Type B pancreatic cell (in vitro differentiated cells): ENCODE measurements at regions not wholly inside any gene's neighbourhood (a gene's known extent, or its start where the extent isn't known, plus 50 kb on each side); places are given as distances from the start of the nearest gene placed in this dataset. TPM values are rescaled to one million over a fixed set of nuclear protein-coding genes. Genes with fewer than 3 reads are reported as not detected.

Experiments used
- DNase-seq: peaks from one replicate; pipeline ENCODE4 v3.0.0; 2021; ENCODE audit warnings: mixed read lengths; ENCODE audit not compliant: unreplicated experiment; ENCODE audit errors: extremely low spot score
- H3K27ac Mint-ChIP-seq: 2 replicates; pipeline ENCODE4 v1.8.0; 2021; ENCODE audit warnings: mild to moderate bottlenecking, mixed read lengths
- H3K27me3 Mint-ChIP-seq: 2 replicates; pipeline ENCODE4 v1.8.0; 2021; ENCODE audit warnings: mixed read lengths
- H3K36me3 Mint-ChIP-seq: 2 replicates; pipeline ENCODE4 v1.8.0; 2021; ENCODE audit warnings: mixed read lengths
- H3K4me1 Mint-ChIP-seq: one replicate; pipeline ENCODE4 v1.8.0; 2021; ENCODE audit warnings: mixed read lengths; ENCODE audit not compliant: unreplicated experiment
- H3K4me3 Mint-ChIP-seq: 2 replicates; pipeline ENCODE4 v1.8.0; 2021; ENCODE audit warnings: mild to moderate bottlenecking, mixed read lengths
- H3K9me3 Mint-ChIP-seq: 2 replicates; pipeline ENCODE4 v1.8.0; 2021; ENCODE audit warnings: mixed read lengths
- microRNA-seq: library from miRNA; unstranded; fragments of <30 nt; microRNA quantifications from one replicate; pipeline ENCODE4, GENCODE V29; 2020
- TF ChIP-seq, protein P1 (sequence below): fragments of 200-600 bp; sonication (generic); conservative IDR thresholded peaks from 2 replicates; pipeline ENCODE4 v1.5.0; 2021; ENCODE audit warnings: antibody characterized with exemption, mild to moderate bottlenecking

DNA sequence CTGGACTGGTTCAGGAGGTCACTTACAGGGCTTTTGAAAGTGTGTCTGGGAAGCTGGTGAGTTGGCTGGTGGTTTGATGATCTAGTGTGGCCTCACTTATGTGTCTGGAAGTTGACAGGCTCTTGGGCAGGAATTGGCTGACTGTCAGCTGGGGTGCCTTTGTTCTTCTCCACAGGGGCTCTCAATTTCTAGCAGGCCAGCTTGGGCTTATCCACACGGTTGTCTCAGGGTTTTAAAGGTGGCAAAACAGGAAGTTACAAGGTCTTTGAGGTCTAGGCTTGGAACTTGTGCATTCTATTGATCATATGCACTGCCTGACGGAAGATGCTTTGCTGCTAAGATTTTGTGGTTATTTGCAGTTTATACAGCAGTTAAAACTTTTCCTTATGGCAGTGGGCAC is 52.0 kb upstream of the CELF4 start:
- DNase-seq, result no peak
- Mint-ChIP-seq H3K27ac (no peak overlapping the region), H3K27me3 (peaks cover 13% of the 10 kb centered on the region), H3K36me3 (no peaks in the 10 kb centered on the region), H3K9me3 (peaks cover 9% of the 10 kb centered on the region), H3K4me1 (no peaks in the 10 kb centered on the region), H3K4me3 (no peak overlapping the region)
- TF ChIP-seq, protein P1, sequence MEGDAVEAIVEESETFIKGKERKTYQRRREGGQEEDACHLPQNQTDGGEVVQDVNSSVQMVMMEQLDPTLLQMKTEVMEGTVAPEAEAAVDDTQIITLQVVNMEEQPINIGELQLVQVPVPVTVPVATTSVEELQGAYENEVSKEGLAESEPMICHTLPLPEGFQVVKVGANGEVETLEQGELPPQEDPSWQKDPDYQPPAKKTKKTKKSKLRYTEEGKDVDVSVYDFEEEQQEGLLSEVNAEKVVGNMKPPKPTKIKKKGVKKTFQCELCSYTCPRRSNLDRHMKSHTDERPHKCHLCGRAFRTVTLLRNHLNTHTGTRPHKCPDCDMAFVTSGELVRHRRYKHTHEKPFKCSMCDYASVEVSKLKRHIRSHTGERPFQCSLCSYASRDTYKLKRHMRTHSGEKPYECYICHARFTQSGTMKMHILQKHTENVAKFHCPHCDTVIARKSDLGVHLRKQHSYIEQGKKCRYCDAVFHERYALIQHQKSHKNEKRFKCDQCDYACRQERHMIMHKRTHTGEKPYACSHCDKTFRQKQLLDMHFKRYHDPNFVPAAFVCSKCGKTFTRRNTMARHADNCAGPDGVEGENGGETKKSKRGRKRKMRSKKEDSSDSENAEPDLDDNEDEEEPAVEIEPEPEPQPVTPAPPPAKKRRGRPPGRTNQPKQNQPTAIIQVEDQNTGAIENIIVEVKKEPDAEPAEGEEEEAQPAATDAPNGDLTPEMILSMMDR, result no peak

Small RNAs in the stretch of these regions (microRNA-seq; reads per million reads assigned to microRNA genes)
- gene MIR4318 (not detected), gene MIR5583-1 (not detected), gene MIR5583-2 (not detected), gene MIR924 (not detected)
